ENCODE measurements at regions not wholly inside any gene's neighbourhood (a gene's known extent, or its start where the extent isn't known, plus 50 kb on each side); places are given as distances from the start of the nearest gene placed in this dataset.

- ChIA-PET CTCF (no interaction called here), POLR2A (ENCODE audit: low non-redundant PET) (no interaction called here)
- H3K27ac ChIP-seq = no peak overlapping the region
- TF ChIP-seq, protein P1, sequence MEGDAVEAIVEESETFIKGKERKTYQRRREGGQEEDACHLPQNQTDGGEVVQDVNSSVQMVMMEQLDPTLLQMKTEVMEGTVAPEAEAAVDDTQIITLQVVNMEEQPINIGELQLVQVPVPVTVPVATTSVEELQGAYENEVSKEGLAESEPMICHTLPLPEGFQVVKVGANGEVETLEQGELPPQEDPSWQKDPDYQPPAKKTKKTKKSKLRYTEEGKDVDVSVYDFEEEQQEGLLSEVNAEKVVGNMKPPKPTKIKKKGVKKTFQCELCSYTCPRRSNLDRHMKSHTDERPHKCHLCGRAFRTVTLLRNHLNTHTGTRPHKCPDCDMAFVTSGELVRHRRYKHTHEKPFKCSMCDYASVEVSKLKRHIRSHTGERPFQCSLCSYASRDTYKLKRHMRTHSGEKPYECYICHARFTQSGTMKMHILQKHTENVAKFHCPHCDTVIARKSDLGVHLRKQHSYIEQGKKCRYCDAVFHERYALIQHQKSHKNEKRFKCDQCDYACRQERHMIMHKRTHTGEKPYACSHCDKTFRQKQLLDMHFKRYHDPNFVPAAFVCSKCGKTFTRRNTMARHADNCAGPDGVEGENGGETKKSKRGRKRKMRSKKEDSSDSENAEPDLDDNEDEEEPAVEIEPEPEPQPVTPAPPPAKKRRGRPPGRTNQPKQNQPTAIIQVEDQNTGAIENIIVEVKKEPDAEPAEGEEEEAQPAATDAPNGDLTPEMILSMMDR (conservative IDR thresholded peaks at IDR 0.05; ENCODE audit: low read depth) = no peak
- no peak for DNase-seq (ENCODE audit: low spot score)
These were observed 322.0 kb upstream of the FKBP1C start for GRCh38 chr6:62889240-62889639.

GRCh38 chr6:62891065-62891647 lies 320.1 kb upstream of the FKBP1C start:
- POLR2A ChIA-PET (ENCODE audit: low non-redundant PET) = no interaction called here
- DNase-seq (ENCODE audit: low spot score) = no peak
- no peak overlapping the region for H3K27ac ChIP-seq
- TF ChIP-seq, protein P1 (conservative IDR thresholded peaks at IDR 0.05; ENCODE audit: low read depth) = peak; percentile 36
- CTCF ChIA-PET = interaction anchor here (0.6 to 0.7 kb wide), 2 partner anchors 272 to 845 kb away, joined by 3 to 4 read pairs; no protein-coding TSS in a partner anchor

DNA sequence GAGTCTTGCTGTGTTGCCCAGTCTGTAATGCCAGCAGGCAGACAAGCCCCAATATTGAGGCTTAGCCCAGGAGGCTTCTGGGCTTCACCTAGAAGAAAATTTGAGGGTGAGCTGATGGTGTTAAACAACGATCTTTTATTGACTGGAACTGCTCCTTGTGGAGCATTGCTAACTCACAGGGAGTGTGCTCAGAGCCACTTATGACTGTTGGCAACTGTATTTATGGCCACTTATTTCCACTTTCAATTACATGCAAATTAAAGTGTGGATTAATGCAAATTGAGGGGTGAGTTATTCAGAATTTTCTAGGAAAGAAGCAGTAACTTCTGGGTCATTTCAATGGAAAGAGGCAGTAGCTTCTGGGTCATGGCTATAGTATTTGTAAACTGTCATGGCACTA lies 317.2 kb upstream of the FKBP1C start:
- no peak for DNase-seq (ENCODE audit: low spot score)
- ChIA-PET CTCF (no interaction called here), POLR2A (ENCODE audit: low non-redundant PET) (no interaction called here)
- TF ChIP-seq, protein P1 (conservative IDR thresholded peaks at IDR 0.05; ENCODE audit: low read depth) = no peak
- no peak overlapping the region for H3K27ac ChIP-seq

- no peak overlapping the region for H3K27ac ChIP-seq
- ChIA-PET CTCF (no interaction called here), POLR2A (ENCODE audit: low non-redundant PET) (no interaction called here)
- TF ChIP-seq, protein P1 (conservative IDR thresholded peaks at IDR 0.05; ENCODE audit: low read depth) = no peak
- no peak for DNase-seq (ENCODE audit: low spot score)
These were observed 308.0 kb upstream of the FKBP1C start for GRCh38 chr6:62903266-62903665.

- TF ChIP-seq, protein P1 (conservative IDR thresholded peaks at IDR 0.05; ENCODE audit: low read depth) = no peak
- ChIA-PET CTCF (no interaction called here), POLR2A (ENCODE audit: low non-redundant PET) (no interaction called here)
- no peak for DNase-seq (ENCODE audit: low spot score)
- no peak overlapping the region for H3K27ac ChIP-seq
These were observed 306.6 kb upstream of the FKBP1C start for GRCh38 chr6:62904687-62905086.

- no peak for DNase-seq (ENCODE audit: low spot score)
- POLR2A ChIA-PET (ENCODE audit: low non-redundant PET) = no interaction called here
- H3K27ac ChIP-seq = no peak overlapping the region
- CTCF ChIA-PET = no interaction called here
- TF ChIP-seq, protein P1 (conservative IDR thresholded peaks at IDR 0.05; ENCODE audit: low read depth) = no peak
These were observed 296.7 kb upstream of the FKBP1C start for GRCh38 chr6:62914530-62914929.

Data from RWPE1 (cell line).